G401.6 (cell line): ENCODE measurements at regions not wholly inside any gene's neighbourhood (a gene's known extent, or its start where the extent isn't known, plus 50 kb on each side); places are given as distances from the start of the nearest gene placed in this dataset.
"Not testable (repeated sequence)": the region's sequence is repeated elsewhere in the genome, so short reads cannot be mapped to it uniquely, and the experiment has no call there.

ENCODE experiments used
- FAIRE-seq: peaks from 2 replicates; lab custom pipeline; 2012; peaks lifted over from hg19 to GRCh38; lab: Jason Lieb, UNC

GRCh38 chr9:21696411-21696871, 106.0 kb upstream of the MTAP start:
- no peak for FAIRE-seq

GRCh38 chr9:21708260-21708711, 94.2 kb upstream of the MTAP start:
- no peak for FAIRE-seq

GRCh38 chr9:21708856-21709255, 93.6 kb upstream of the MTAP start:
- FAIRE-seq: no peak

- FAIRE-seq: peak; percentile 88
Observed at GRCh38 chr9:21709464-21710058, 92.9 kb upstream of the MTAP start.

- FAIRE-seq: no peak
Observed at GRCh38 chr9:21710548-21711191, 91.8 kb upstream of the MTAP start.

GRCh38 chr9:21711504-21711903, 90.9 kb upstream of the MTAP start:
- FAIRE-seq: no peak

GRCh38 chr9:21715408-21715807, 87.0 kb upstream of the MTAP start:
- no peak for FAIRE-seq

- FAIRE-seq: no peak
Observed at GRCh38 chr9:21720758-21721157, 81.7 kb upstream of the MTAP start.

GRCh38 chr9:21727411-21727810, 75.0 kb upstream of the MTAP start:
- not testable (repeated sequence) for FAIRE-seq

- FAIRE-seq: no peak
Observed at GRCh38 chr9:21728781-21729180, 73.7 kb upstream of the MTAP start.

- no peak for FAIRE-seq
Observed at GRCh38 chr9:21729648-21730047, 72.8 kb upstream of the MTAP start.

- no peak for FAIRE-seq
Observed at GRCh38 chr9:21730899-21731298, 71.5 kb upstream of the MTAP start.

- no peak for FAIRE-seq
Observed at GRCh38 chr9:21741151-21741550, 61.3 kb upstream of the MTAP start.

- FAIRE-seq: no peak
Observed at GRCh38 chr9:21744320-21744719, 58.1 kb upstream of the MTAP start.

GRCh38 chr9:21744841-21745240, 57.6 kb upstream of the MTAP start:
- no peak for FAIRE-seq

GRCh38 chr9:21746550-21746949, 55.9 kb upstream of the MTAP start:
- FAIRE-seq: no peak

GRCh38 chr9:21747175-21747574, 55.3 kb upstream of the MTAP start:
- no peak for FAIRE-seq

GRCh38 chr9:21750021-21750735, 52.3 kb upstream of the MTAP start:
- FAIRE-seq: no peak

- no peak for FAIRE-seq
Observed at GRCh38 chr9:21751998-21752397, 50.4 kb upstream of the MTAP start.
